ENCODE measurements at regions not wholly inside any gene's neighbourhood (a gene's known extent, or its start where the extent isn't known, plus 50 kb on each side); places are given as distances from the start of the nearest gene placed in this dataset.

GRCh38 chr5:138637256-138637655, 62.1 kb upstream of the HSPA9 start:
- TF ChIP-seq CTCF (conservative IDR thresholded peaks at IDR 0.05; ENCODE audit: low read depth, low read length) (no peak), POLR2A (IDR thresholded peaks at IDR 0.05; ENCODE audit: low read depth, low read length) (no peak), CEBPB (IDR thresholded peaks at IDR 0.05; ENCODE audit: low read depth, low read length) (no peak), MAZ (IDR thresholded peaks at IDR 0.05; ENCODE audit: borderline replicate concordance, low read depth, low read length) (no peak), USF2 (IDR thresholded peaks at IDR 0.05; ENCODE audit: low read depth, low read length) (no peak), ELK1 (IDR thresholded peaks at IDR 0.05; ENCODE audit: borderline replicate concordance, low read depth, low read length) (no peak), SMC3 (IDR thresholded peaks at IDR 0.05; ENCODE audit: low read depth, low read length) (no peak), RCOR1 (IDR thresholded peaks at IDR 0.05; ENCODE audit: insufficient replicate concordance, low read length) (no peak), FOS (IDR thresholded peaks at IDR 0.05; ENCODE audit: low read depth, low read length) (no peak), RFX5 (IDR thresholded peaks at IDR 0.05; ENCODE audit: low read depth, low read length) (no peak)

Data from IMR-90 (cell line).